ENCODE measurements at regions not wholly inside any gene's neighbourhood (a gene's known extent, or its start where the extent isn't known, plus 50 kb on each side); places are given as distances from the start of the nearest gene placed in this dataset.

GRCh38 chr6:98574984-98575383 is 259.4 kb upstream of the POU3F2 start:
- no peaks in the 10 kb centered on the region for H3K4me1 ChIP-seq (ENCODE audit: control insufficient read depth, insufficient read depth, low read length)
- no peaks in the 10 kb centered on the region for H3K36me3 ChIP-seq (ENCODE audit: control insufficient read depth, insufficient read depth, low read length)
- peak in 2 of 6 donors; percentile 49 to 60 for DNase-seq (ENCODE audit: low read depth in 4 of 6, low spot score in 6 of 6)
- H3K27me3 ChIP-seq (ENCODE audit: control insufficient read depth, insufficient read depth, low read length), result no peaks in the 10 kb centered on the region
- no peaks in the 10 kb centered on the region for H3K9me3 ChIP-seq (ENCODE audit: control insufficient read depth, insufficient read depth, low read length)
- WGBS (ENCODE audit: insufficient coverage), result 18% methylated on average over 3 of the region's 5 CpGs
- no peak overlapping the region for H3K27ac ChIP-seq (ENCODE audit: low read depth, low read length)
- no peak overlapping the region for H3K4me3 ChIP-seq (ENCODE audit: low read depth, low read length)

DNA sequence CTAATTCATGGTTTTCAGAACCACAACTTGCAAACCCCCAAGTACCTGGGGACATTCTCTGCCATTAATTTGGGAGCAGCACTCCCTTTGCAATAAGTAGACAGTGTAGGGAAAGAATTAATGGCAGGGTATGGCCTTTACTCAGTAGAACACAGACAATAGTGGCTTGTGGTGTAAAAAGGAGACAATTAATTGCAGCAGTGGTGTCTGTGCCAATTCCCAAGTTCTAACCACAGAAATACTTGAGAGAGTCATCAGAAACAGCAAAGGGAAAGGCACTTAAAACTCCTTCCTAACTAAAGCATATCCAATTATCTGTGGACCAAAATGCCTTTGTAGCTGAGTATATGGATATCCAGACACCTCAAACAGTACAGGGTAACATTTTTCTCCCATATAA is 257.6 kb upstream of the POU3F2 start:
- Histone ChIP-seq H3K27me3 (ENCODE audit: control insufficient read depth, insufficient read depth, low read length) (no peaks in the 10 kb centered on the region), H3K36me3 (ENCODE audit: control insufficient read depth, insufficient read depth, low read length) (no peaks in the 10 kb centered on the region), H3K9me3 (ENCODE audit: control insufficient read depth, insufficient read depth, low read length) (no peaks in the 10 kb centered on the region), H3K27ac (ENCODE audit: low read depth, low read length) (no peak overlapping the region), H3K4me1 (ENCODE audit: control insufficient read depth, insufficient read depth, low read length) (no peaks in the 10 kb centered on the region), H3K4me3 (ENCODE audit: low read depth, low read length) (no peak overlapping the region)
- peak in 2 of 6 donors; percentile 29 to 55 for DNase-seq (ENCODE audit: low read depth in 4 of 6, low spot score in 6 of 6)

GRCh38 chr6:98578016-98578415 is 256.4 kb upstream of the POU3F2 start:
- no peak overlapping the region for H3K27ac ChIP-seq (ENCODE audit: low read depth, low read length)
- no peaks in the 10 kb centered on the region for H3K27me3 ChIP-seq (ENCODE audit: control insufficient read depth, insufficient read depth, low read length)
- H3K4me1 ChIP-seq (ENCODE audit: control insufficient read depth, insufficient read depth, low read length), result no peaks in the 10 kb centered on the region
- WGBS (ENCODE audit: insufficient coverage), result no CpG with 5 or more reads among the region's 1 CpG
- DNase-seq (ENCODE audit: low read depth in 4 of 6, low spot score in 6 of 6), result no peak
- H3K36me3 ChIP-seq (ENCODE audit: control insufficient read depth, insufficient read depth, low read length), result no peaks in the 10 kb centered on the region
- no peak overlapping the region for H3K4me3 ChIP-seq (ENCODE audit: low read depth, low read length)
- no peaks in the 10 kb centered on the region for H3K9me3 ChIP-seq (ENCODE audit: control insufficient read depth, insufficient read depth, low read length)

DNA sequence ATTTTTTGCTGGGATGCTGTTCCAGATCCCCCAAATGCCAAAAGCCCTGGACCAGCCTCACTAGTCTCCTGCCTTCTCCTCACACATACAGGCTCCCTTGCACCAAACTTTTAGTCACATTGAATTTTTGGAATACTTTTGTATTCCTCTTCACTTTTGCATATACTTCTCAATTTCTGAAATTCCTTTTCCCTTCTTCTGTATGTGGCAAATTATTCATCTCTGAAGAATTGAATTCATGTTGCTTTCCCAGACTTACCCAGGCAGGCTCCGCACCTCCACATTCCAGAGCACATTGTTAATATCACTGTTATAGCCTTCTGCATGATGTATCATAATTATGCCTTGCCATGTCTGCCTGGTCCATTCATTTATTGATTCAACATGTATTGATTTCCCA is 255.3 kb upstream of the POU3F2 start:
- Histone ChIP-seq H3K4me1 (ENCODE audit: control insufficient read depth, insufficient read depth, low read length) (no peaks in the 10 kb centered on the region), H3K9me3 (ENCODE audit: control insufficient read depth, insufficient read depth, low read length) (no peaks in the 10 kb centered on the region), H3K27ac (ENCODE audit: low read depth, low read length) (no peak overlapping the region), H3K36me3 (ENCODE audit: control insufficient read depth, insufficient read depth, low read length) (no peaks in the 10 kb centered on the region), H3K4me3 (ENCODE audit: low read depth, low read length) (no peak overlapping the region), H3K27me3 (ENCODE audit: control insufficient read depth, insufficient read depth, low read length) (no peaks in the 10 kb centered on the region)
- DNase-seq (ENCODE audit: low read depth in 4 of 6, low spot score in 6 of 6), result no peak
- 100% methylated on average over 1 of the region's 1 CpG for WGBS (ENCODE audit: insufficient coverage)

- DNase-seq (ENCODE audit: low read depth in 4 of 6, low spot score in 6 of 6), result no peak
- no peaks in the 10 kb centered on the region for H3K9me3 ChIP-seq (ENCODE audit: control insufficient read depth, insufficient read depth, low read length)
- no peak overlapping the region for H3K27ac ChIP-seq (ENCODE audit: low read depth, low read length)
- WGBS (ENCODE audit: insufficient coverage), result no CpG with 5 or more reads among the region's 1 CpG
- no peaks in the 10 kb centered on the region for H3K27me3 ChIP-seq (ENCODE audit: control insufficient read depth, insufficient read depth, low read length)
- H3K4me3 ChIP-seq (ENCODE audit: low read depth, low read length), result no peak overlapping the region
- no peaks in the 10 kb centered on the region for H3K36me3 ChIP-seq (ENCODE audit: control insufficient read depth, insufficient read depth, low read length)
- H3K4me1 ChIP-seq (ENCODE audit: control insufficient read depth, insufficient read depth, low read length), result no peaks in the 10 kb centered on the region
Measured at GRCh38 chr6:98579941-98580340, 254.4 kb upstream of the POU3F2 start.

GRCh38 chr6:98581705-98582104 is 252.7 kb upstream of the POU3F2 start:
- H3K36me3 ChIP-seq (ENCODE audit: control insufficient read depth, insufficient read depth, low read length), result no peaks in the 10 kb centered on the region
- H3K27ac ChIP-seq (ENCODE audit: low read depth, low read length), result no peak overlapping the region
- no peaks in the 10 kb centered on the region for H3K4me1 ChIP-seq (ENCODE audit: control insufficient read depth, insufficient read depth, low read length)
- WGBS (ENCODE audit: insufficient coverage), result no CpG with 5 or more reads among the region's 1 CpG
- no peaks in the 10 kb centered on the region for H3K9me3 ChIP-seq (ENCODE audit: control insufficient read depth, insufficient read depth, low read length)
- H3K4me3 ChIP-seq (ENCODE audit: low read depth, low read length), result no peak overlapping the region
- no peaks in the 10 kb centered on the region for H3K27me3 ChIP-seq (ENCODE audit: control insufficient read depth, insufficient read depth, low read length)
- no peak for DNase-seq (ENCODE audit: low read depth in 4 of 6, low spot score in 6 of 6)

DNA sequence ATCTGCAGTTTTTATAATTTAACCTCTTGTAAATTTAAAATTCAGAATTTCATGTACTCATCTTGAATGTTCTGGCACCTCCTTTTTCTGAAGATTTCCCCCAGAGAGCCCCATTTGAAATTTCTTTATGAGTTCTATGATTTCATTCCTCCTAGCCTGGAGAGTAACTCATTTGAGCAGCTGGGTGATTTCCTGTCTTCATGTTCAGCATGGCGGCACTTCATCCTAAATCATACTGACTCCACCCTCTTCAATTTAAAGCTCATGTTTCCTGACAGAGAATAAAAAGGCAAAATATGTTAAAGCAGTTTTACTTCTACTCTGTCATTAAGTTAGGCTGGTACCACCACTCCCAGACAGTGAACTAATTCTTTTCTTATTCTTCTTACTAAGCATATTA is 250.9 kb upstream of the POU3F2 start:
- no CpG with 5 or more reads among the region's 1 CpG for WGBS (ENCODE audit: insufficient coverage)
- Histone ChIP-seq H3K27ac (ENCODE audit: low read depth, low read length) (no peak overlapping the region), H3K27me3 (ENCODE audit: control insufficient read depth, insufficient read depth, low read length) (no peaks in the 10 kb centered on the region), H3K4me3 (ENCODE audit: low read depth, low read length) (no peak overlapping the region), H3K4me1 (ENCODE audit: control insufficient read depth, insufficient read depth, low read length) (no peaks in the 10 kb centered on the region), H3K9me3 (ENCODE audit: control insufficient read depth, insufficient read depth, low read length) (no peaks in the 10 kb centered on the region), H3K36me3 (ENCODE audit: control insufficient read depth, insufficient read depth, low read length) (no peaks in the 10 kb centered on the region)
- DNase-seq (ENCODE audit: low read depth in 4 of 6, low spot score in 6 of 6), result no peak

DNA sequence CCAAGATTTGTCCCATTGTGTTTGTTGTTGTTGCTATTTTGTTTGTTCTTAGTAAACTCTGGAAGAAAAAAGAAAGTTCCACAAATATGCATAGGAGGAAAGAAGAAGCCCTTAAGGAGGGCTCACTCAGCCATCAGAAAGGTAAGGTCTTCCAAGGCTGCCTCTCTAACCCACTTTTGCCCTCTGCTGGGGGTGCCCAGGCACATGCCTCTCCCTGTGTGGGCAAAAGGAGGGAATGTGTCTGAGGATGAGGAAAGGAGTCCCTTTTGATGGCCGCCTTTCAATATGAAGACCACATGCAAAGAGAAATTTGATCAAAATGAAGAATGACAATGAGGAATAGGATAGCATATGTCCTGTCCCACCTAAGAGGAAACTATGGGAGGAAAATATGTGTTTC is 248.2 kb upstream of the POU3F2 start:
- H3K4me1 ChIP-seq (ENCODE audit: control insufficient read depth, insufficient read depth, low read length), result peaks cover 4% of the 10 kb centered on the region
- no peaks in the 10 kb centered on the region for H3K27me3 ChIP-seq (ENCODE audit: control insufficient read depth, insufficient read depth, low read length)
- H3K9me3 ChIP-seq (ENCODE audit: control insufficient read depth, insufficient read depth, low read length), result no peaks in the 10 kb centered on the region
- H3K27ac ChIP-seq (ENCODE audit: low read depth, low read length), result no peak overlapping the region
- no peaks in the 10 kb centered on the region for H3K36me3 ChIP-seq (ENCODE audit: control insufficient read depth, insufficient read depth, low read length)
- no CpG with 5 or more reads among the region's 1 CpG for WGBS (ENCODE audit: insufficient coverage)
- no peak for DNase-seq (ENCODE audit: low read depth in 4 of 6, low spot score in 6 of 6)
- H3K4me3 ChIP-seq (ENCODE audit: low read depth, low read length), result no peak overlapping the region

DNA sequence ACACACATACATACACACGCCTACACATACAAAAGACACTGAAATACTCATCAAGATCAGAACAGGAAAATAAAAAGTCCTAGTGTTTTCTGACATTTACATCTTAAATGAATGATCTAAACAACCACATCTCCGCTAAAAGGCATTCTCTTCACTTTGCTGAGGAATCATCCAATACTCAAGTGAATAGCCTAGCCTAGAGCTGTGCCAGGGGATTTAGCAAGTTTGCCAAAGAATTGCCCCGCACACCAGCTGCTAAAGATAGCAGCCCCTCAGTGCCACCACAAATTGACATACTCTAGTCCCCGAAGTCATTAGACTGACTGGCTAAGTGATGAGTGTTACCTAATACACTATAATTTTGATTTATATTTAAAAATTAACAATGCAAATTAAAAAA is 246.8 kb upstream of the POU3F2 start:
- peak in 3 of 6 donors; percentile 17 to 58 (median 57) for DNase-seq (ENCODE audit: low read depth in 4 of 6, low spot score in 6 of 6)
- Histone ChIP-seq H3K27me3 (ENCODE audit: control insufficient read depth, insufficient read depth, low read length) (no peaks in the 10 kb centered on the region), H3K36me3 (ENCODE audit: control insufficient read depth, insufficient read depth, low read length) (no peaks in the 10 kb centered on the region), H3K27ac (ENCODE audit: low read depth, low read length) (no peak overlapping the region), H3K4me3 (ENCODE audit: low read depth, low read length) (no peak overlapping the region), H3K9me3 (ENCODE audit: control insufficient read depth, insufficient read depth, low read length) (no peaks in the 10 kb centered on the region), H3K4me1 (ENCODE audit: control insufficient read depth, insufficient read depth, low read length) (peaks cover 4% of the 10 kb centered on the region)
- WGBS (ENCODE audit: insufficient coverage), result 29% methylated on average over 2 of the region's 4 CpGs

DNA sequence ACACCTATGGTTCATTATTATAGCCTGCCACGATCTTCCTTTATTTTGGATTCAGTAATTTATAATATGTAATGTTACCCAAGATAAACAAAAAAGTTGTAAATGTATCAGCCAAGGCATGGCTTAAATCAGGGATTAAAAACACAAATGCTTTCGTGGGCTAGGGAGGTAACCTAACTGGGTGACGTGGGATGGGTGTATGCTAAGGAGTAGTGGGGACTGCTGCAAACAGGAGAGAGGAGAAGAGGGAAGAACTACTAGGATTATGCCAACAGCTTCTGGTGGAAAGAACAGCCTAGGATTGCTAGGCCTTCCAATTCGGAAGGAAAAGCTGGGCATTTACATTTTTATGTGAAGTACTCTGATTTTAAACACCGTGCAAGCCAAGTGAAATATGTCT is 244.8 kb upstream of the POU3F2 start:
- Histone ChIP-seq H3K9me3 (ENCODE audit: control insufficient read depth, insufficient read depth, low read length) (no peaks in the 10 kb centered on the region), H3K36me3 (ENCODE audit: control insufficient read depth, insufficient read depth, low read length) (no peaks in the 10 kb centered on the region), H3K4me1 (ENCODE audit: control insufficient read depth, insufficient read depth, low read length) (peaks cover 4% of the 10 kb centered on the region), H3K4me3 (ENCODE audit: low read depth, low read length) (no peak overlapping the region), H3K27me3 (ENCODE audit: control insufficient read depth, insufficient read depth, low read length) (no peaks in the 10 kb centered on the region), H3K27ac (ENCODE audit: low read depth, low read length) (peak overlapping the region; percentile 10)
- WGBS (ENCODE audit: insufficient coverage), result 62% methylated on average over 4 of the region's 5 CpGs
- no peak for DNase-seq (ENCODE audit: low read depth in 4 of 6, low spot score in 6 of 6)

All from spinal cord (tissue), 9 donors.